ENCODE measurements at regions not wholly inside any gene's neighbourhood (a gene's known extent, or its start where the extent isn't known, plus 50 kb on each side); places are given as distances from the start of the nearest gene placed in this dataset.

- no peak for FAIRE-seq
These were observed 251.0 kb upstream of the PEX5L start for GRCh38 chr3:180287703-180288102.

DNA sequence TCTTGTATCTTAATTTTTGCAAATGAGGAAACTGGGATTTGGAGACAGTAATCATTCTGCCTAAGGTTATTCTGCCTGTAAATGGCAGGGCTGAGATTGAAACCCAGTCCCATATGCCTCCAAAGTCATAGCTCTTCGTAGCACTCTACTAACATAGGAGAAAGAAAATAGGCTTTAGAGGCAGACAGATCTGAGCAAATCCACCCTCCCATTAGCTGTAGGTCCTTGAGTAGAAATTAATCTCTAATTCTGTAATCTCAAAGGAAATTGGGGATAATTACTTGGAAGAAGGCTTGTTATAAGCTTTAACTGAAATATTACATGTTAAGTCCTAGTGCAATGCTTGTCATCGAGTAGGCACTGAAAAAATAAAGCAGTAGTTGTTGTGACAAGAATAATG, 252.1 kb upstream of the PEX5L start:
- no peak for FAIRE-seq

- FAIRE-seq = no peak
These were observed 253.6 kb upstream of the PEX5L start for GRCh38 chr3:180290300-180290699.

GRCh38 chr3:180294282-180295027, 257.7 kb upstream of the PEX5L start:
- no peak for FAIRE-seq

DNA sequence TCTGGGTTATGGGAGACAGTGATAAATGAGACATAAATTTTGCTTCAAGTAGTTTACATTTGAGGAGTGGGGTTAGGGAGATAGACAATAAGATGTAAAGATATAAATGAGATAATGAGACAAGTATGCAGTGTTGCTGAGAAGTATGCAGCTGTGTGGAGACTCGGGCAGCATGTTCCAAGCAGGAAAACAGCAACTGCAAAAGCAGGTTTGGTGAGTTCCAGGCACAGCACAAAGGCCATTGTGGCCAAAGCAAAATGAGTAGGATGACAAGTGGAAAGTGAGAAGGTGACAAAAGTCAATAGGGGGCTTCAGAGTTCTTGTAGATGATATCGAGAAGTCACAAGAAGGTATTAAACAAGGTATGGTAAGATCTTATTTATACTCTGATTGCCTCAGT, 259.1 kb upstream of the PEX5L start:
- no peak for FAIRE-seq

GRCh38 chr3:180296971-180297370, 260.2 kb upstream of the PEX5L start:
- no peak for FAIRE-seq

DNA sequence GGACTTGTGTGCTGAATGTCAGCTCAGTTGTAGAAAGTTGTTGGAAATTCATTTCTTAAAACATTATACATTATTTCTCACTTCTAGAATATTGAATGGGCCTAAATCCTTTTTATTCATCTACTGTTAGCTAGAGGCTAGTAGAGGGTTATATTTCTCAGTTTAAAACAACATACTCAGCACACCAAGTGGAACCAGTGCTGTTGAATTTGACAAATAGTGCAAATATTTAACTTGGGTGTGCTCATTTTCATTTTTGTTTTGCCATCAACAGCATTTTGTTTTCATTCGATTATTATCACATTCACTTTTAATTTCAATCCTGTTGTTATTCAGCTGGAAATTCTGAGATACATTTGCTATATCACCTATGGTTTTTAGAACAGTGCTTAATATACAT, 269.4 kb upstream of the PEX5L start:
- FAIRE-seq = no peak

DNA sequence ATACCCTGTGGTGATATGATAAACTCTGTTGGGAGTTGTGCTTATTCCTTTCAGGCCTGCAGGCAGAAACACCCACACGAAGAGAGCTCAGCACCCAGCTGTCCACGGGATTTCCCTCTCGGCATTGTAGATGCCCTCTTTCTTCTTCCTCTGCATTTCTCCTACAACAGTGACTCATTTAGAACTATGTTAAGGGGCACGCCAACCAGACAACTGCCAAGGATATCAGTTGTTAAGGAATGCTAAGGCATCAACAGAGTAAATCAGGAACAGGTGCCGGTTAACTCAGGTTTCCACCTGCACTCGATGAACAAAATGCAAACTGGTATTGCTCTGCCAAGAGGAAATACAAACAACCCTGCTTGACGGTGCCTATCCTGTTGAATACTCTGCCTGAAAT, 270.0 kb upstream of the PEX5L start:
- no peak for FAIRE-seq

DNA sequence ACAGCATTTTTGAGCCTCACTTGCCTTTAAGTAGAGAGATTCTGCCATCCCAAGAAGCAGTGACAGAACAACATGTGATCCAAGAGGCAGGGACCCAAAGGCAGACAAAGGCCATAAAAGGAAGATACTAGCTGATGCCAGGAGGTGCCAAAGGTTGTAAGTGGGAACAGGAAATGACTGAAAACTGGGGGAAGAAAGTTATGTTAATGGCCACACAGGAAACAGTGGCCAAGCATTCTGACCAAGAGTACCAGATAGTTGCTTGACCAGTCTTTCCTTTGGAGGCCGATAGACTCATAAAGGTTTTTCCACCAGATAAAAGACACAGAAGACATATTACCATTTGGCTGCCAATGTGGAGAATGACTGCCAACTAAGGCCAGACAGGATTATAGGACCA, 274.5 kb upstream of the PEX5L start:
- FAIRE-seq = no peak

- FAIRE-seq = no peak
These were observed 279.6 kb upstream of the PEX5L start for GRCh38 chr3:180316321-180316720.

GRCh38 chr3:180319461-180319860, 282.5 kb upstream of the TTC14 start:
- no peak for FAIRE-seq

- FAIRE-seq = no peak
These were observed 281.3 kb upstream of the TTC14 start for GRCh38 chr3:180320631-180321030.

DNA sequence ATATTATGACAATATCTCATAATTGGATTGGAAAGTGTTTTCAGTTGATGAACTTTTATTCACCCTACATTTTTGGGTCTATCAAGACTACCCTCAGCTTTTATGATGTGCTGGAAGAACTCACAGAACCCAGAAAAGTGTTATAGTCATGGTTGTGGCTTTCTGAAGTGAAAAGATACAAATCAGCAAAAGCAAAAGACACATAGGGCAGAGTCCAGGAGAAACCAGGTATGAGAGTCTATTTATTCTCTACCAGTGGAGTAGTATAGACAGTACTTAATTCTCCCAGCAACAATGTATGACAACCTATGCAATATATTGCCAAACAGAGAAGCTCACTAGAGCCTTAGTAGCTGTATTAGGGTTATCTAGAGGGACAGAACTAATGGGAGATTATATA, 280.4 kb upstream of the TTC14 start:
- FAIRE-seq = no peak

DNA sequence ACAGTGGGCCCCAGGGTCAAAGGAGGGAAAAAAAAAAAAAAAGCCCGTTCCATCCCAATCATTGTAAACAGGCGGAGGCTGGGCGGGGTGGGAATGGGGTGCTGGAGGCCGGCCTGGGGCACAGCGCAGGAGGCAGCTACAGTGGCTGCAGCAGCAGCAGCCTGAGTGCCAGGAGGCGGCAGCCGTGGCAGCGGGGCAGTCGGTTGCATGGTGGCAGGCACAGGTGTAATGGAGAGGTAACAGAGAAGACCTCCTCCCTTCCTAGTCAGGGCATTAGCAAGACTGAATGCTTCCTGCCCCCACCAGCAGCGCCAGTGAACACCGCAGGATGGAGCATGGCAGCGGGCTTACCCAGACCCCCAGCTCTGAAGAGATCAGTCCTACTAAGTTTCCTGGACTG, 279.1 kb upstream of the TTC14 start:
- FAIRE-seq = no peak

DNA sequence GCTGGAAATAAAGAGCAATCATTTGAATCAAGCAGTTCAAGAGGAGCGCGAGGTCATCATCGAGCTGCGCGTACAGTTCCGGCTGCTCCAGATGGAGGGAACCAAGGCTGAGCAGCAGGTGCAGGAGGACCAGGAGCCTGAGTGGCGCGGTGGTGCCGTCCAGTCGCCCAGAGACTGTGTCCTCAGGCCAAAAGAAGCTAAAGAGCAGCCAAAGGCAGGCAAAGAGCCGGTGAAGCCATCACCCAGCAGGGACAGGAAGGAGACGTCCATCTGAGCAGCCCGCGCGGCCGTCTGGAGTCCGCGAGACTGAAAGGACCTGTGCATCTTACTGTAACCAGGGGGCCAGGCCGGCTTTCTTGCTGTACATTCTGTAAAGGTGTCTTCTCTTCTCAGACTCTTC, 277.2 kb upstream of the TTC14 start:
- no peak for FAIRE-seq

DNA sequence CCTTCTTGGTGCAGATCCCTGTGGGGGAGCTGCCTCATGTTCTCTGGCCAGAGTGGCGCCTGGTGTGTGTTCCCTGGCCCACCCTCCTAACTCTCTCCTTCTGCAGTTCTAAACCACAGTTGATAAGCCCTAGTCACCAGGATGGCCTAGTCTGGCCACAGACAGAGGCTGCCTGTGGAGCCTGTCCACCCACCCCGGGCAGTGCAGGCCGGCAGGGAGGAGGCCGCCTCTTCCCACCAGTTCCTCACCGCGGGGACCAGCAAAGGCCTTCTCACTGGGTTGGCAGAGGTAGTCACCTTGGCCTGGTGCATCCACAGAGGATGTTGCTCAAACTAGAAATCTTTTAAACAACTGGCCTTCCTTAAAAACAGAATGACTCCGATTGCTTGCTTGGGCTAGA, 276.4 kb upstream of the TTC14 start:
- FAIRE-seq = no peak

- FAIRE-seq = no peak
These were observed 276.0 kb upstream of the TTC14 start for GRCh38 chr3:180325958-180326357.

DNA sequence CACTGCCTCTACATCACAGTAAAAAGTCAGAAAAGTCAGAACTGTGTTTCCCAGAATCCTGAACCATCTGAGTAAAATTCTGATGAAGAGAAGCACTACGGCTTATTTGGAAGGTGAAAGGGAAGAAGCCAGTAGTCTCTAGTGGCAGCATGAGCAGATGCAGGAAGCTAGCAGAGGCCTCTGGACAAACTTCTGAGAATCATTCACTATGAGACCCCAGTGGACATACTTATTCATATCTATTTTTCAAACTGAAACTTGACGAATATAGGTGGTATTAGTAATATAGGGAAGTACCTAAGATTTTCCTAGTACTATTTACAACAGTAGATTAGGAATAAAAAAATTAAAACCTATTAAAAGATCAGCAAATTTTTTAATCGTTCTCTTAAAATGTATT, 272.8 kb upstream of the TTC14 start:
- no peak for FAIRE-seq

- FAIRE-seq = no peak
These were observed 272.1 kb upstream of the TTC14 start for GRCh38 chr3:180329847-180330246.

- no peak for FAIRE-seq
These were observed 271.5 kb upstream of the TTC14 start for GRCh38 chr3:180330440-180330839.

DNA sequence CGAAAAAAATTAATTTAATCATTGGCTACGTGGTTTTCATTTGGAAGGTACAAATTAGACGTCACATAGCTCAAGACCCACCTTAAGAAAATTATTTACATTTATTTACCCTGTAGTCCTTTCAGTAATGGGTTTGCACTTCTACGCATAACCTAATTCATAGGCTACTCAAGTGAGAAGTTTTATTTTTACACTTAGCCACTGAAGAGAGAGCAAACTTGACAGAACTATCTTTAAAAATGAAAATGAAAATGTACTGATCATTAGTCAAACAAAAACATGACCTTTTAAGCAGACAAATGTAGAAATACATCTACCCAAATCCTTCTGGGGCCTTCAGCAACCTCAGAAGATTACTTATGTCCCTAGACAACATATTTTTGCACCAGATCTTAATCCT, 269.4 kb upstream of the TTC14 start:
- no peak for FAIRE-seq

GRCh38 chr3:180335050-180335449, 266.9 kb upstream of the TTC14 start:
- FAIRE-seq = no peak

- FAIRE-seq = no peak
These were observed 261.6 kb upstream of the TTC14 start for GRCh38 chr3:180340395-180340794.

- FAIRE-seq = no peak
These were observed 260.4 kb upstream of the TTC14 start for GRCh38 chr3:180341516-180341915.

DNA sequence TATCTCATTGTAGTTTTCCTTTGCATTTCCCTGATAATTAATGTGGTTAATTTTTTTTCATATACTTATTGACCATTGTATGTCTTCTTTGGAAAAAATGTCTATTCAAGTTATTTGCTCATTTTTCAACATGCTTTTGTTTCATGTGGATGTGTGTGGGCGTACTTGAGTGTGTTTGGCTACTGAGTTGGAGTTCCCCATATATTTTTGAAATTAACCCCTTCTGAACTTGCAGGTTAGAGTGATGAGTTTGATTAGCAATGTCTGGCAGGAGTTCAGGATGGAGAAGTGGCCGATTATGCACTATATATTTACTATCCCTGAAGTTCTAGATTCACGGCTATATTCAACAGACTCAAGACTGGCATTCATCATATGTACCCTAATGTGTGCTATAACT, 250.4 kb upstream of the TTC14 start:
- no peak for FAIRE-seq

Data from colon (tissue), 2 donors.